ENCODE measurements at regions not wholly inside any gene's neighbourhood (a gene's known extent, or its start where the extent isn't known, plus 50 kb on each side); places are given as distances from the start of the nearest gene placed in this dataset.

GRCh38 chr15:96266456-96266855 lies 64.0 kb upstream of the NR2F2 start:
- DNase-seq, result no peak

GRCh38 chr15:96267463-96267862 lies 63.0 kb upstream of the NR2F2 start:
- no peak for DNase-seq

GRCh38 chr15:96268442-96269204 lies 61.9 kb upstream of the NR2F2 start:
- no peak for DNase-seq

DNA sequence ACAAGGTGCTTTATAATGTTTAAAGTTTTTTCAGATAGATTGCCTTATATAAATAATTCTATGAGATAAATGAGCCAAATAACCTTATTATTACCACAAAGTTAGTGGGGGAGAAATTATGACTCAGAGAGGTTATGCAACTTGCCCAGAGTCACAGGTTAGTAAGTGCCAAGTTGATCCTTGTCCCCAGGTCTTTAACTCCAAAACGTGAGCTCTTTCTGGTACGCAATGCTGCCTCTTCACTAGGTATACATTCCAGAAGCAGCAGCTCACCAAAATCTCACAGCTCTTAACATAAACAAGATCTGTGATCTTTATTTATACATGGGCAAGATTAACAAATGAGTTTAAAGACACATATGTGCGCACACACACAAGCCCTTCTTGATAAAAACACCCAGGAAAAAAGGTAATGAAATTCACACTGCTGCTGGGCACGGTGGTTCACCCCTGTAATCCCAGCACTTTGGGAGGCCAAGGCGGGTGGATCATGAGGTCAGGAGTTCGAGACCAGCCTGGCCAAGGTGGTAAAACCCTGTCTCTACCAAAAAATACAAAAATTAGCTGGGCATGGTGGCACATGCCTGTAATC lies 59.8 kb upstream of the NR2F2 start:
- no peak for DNase-seq

GRCh38 chr15:96272427-96272826 lies 58.1 kb upstream of the NR2F2 start:
- DNase-seq, result no peak

- DNase-seq, result no peak
Measured at GRCh38 chr15:96273317-96274086, 57.0 kb upstream of the NR2F2 start.

GRCh38 chr15:96274087-96274440 lies 56.4 kb upstream of the NR2F2 start:
- no peak for DNase-seq

GRCh38 chr15:96274698-96275097 lies 55.8 kb upstream of the NR2F2 start:
- no peak for DNase-seq

DNA sequence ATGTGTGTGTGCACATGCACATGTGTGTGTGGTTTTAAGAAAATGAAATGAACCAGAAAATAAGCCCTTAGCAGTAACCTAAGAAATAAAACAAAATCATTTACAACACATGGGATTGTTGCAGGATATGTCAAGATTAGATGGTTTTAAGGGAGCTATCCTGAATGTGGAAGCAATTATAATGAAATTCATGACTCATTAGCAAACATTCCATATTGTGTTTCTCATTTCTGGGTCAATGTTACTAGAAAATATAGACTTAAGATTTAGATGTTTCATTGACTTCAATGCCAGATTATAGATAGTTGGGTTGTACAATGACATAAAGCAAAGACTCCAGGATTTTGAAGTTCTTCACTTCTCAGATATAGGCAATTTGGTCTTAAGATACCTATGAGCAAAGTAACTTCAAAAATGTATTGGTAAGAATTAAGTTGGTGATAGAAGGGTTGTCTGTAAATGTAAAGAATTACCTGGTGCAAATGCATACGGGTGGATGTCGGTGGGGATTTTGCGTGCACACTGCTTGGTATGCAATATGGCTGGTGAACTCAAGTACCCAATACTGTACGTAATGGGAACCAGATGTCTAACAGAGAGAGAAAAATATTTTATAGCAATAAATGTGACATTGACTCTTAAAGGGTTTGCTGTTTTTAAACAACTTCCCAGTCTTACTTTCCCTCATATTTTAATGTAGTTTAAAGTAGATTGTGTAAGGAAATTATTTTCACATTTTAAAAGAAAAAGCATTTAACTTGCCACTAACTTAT lies 53.9 kb upstream of the NR2F2 start:
- no peak for DNase-seq

All from suppressor macrophage treated with lipopolysaccharide for 4 hours (primary cell).